ENCODE measurements at regions not wholly inside any gene's neighbourhood (a gene's known extent, or its start where the extent isn't known, plus 50 kb on each side); places are given as distances from the start of the nearest gene placed in this dataset.

DNA sequence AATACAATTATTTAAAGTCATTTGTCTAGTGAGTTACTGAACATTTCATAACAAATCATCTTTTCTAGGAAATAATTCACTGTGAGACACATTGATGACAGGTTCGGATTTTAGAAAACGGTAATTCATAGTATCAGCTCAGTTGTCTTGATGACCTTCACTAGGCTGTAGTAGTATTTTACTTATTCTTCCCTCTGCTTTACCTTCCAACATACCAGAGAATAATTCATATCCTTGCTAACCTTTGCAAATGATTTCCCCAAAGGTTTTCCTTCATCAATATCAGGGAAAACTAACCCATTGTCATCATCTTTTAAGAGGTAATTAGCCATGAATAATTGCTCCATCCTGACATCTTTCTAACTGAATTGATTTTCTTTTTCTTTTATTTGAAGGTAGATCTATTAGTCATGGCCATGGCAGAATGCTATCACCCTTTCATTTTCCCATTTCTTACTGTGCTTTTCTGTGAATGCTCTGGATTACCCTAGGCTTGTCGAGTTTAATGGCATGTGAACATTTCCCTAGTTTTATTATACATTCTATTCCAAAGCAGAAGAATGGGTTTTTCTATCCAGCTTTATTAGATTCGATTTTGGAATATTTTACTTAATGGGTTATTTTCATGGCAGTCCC is 299.2 kb downstream of the OLFM4 start:
- no peak overlapping the region for H3K4ac ChIP-seq (replicated peaks; ENCODE audit: insufficient read length, low read depth, low read length)
- H3K23ac ChIP-seq (ENCODE audit: insufficient read length) = no peak overlapping the region
- H2AK5ac ChIP-seq (ENCODE audit: low read depth, low read length) = no peak overlapping the region
- H4K5ac ChIP-seq (ENCODE audit: insufficient read length, low read depth, low read length) = no peak overlapping the region
- no peaks in the 10 kb centered on the region for H3K79me1 ChIP-seq (ENCODE audit: low read depth, low read length)
- DNase-seq (ENCODE audit: low read depth in 1 of 2, low spot score in 2 of 2) (no peak), FAIRE-seq (no peak)
- no peak overlapping the region for H2BK5ac ChIP-seq (ENCODE audit: low read depth, low read length)
- POLR2A ChIA-PET (ENCODE audit: partially characterized antibody) = no interaction called here
- H4K8ac ChIP-seq (ENCODE audit: extremely low read depth, insufficient read depth, low read length) = no peak overlapping the region
- no peak overlapping the region for H3K4me3 ChIP-seq (ENCODE audit: extremely low read depth in 1 of 4, insufficient read depth in 2 of 4, low read depth in 3 of 4, low read length in 4 of 4)
- H3K36me3 ChIP-seq (ENCODE audit: control insufficient read depth in 2 of 4, insufficient read depth in 4 of 4, low read length in 3 of 4) = no peaks in the 10 kb centered on the region
- H3K56ac ChIP-seq (replicated peaks; ENCODE audit: insufficient read length, low read depth, low read length) = no peak overlapping the region
- no peak overlapping the region for H3K9ac ChIP-seq (replicated peaks in 1 of 4; ENCODE audit: extremely low read depth in 1 of 4, low read depth in 3 of 4, low read length in 3 of 4)
- CTCF ChIA-PET (ENCODE audit: partially characterized antibody) = interaction anchor here (1.3 to 3.5 kb wide), 2 partner anchors 11 to 15 kb away, joined by 4 to 13 read pairs; no protein-coding TSS in a partner anchor
- no peak overlapping the region for H2AFZ ChIP-seq (ENCODE audit: low read length)
- WGBS, 2 experiments (ENCODE audit: extremely low coverage in 1 of 2, insufficient coverage in 1 of 2, insufficient read length in 1 of 2, insufficient replicate concordance in 2 of 2, low coverage in 1 of 2, low lambda C conversion rate in 2 of 2, missing lambda C conversion rate in 1 of 2) = 97% methylated on average over 4 of the region's 4 CpGs; no CpG with 5 or more reads in 1 of the 2 experiments
- H3K79me2 ChIP-seq (ENCODE audit: control insufficient read depth in 1 of 2, insufficient read depth in 2 of 2, low read length in 2 of 2) = no peaks in the 10 kb centered on the region
- no peak overlapping the region for H2BK120ac ChIP-seq (replicated peaks; ENCODE audit: low read depth, low read length)
- no peak overlapping the region for H3K18ac ChIP-seq (ENCODE audit: extremely low read depth, low read length)
- H3K27ac ChIP-seq (ENCODE audit: low read depth, low read length) = no peak overlapping the region
- H3K9me3 ChIP-seq (ENCODE audit: insufficient read depth in 2 of 2, low read depth in 1 of 2, low read length in 1 of 2) = no peaks in the 10 kb centered on the region
- no peak overlapping the region for H3K14ac ChIP-seq (ENCODE audit: insufficient read length)
- H3K27me3 ChIP-seq (replicated peaks in 1 of 4; ENCODE audit: control insufficient read depth in 3 of 4, extremely low read depth in 1 of 4, insufficient read depth in 3 of 4, low read length in 3 of 4) = no peaks in the 10 kb centered on the region
- no peak overlapping the region for H2BK15ac ChIP-seq (ENCODE audit: low read length)
- H2BK12ac ChIP-seq (ENCODE audit: low read depth, low read length) = no peak overlapping the region
- H2BK20ac ChIP-seq (ENCODE audit: low read length) = no peak overlapping the region
- H4K20me1 ChIP-seq (replicated peaks in 1 of 2; ENCODE audit: control insufficient read depth in 1 of 2, insufficient read depth in 2 of 2, low read length in 2 of 2) = no peaks in the 10 kb centered on the region
- no peaks in the 10 kb centered on the region for H3K4me1 ChIP-seq (replicated peaks in 1 of 4; ENCODE audit: control insufficient read depth in 3 of 4, insufficient read depth in 4 of 4, low read length in 3 of 4)
- no peak overlapping the region for H3K4me2 ChIP-seq (ENCODE audit: insufficient read depth in 1 of 2, low read depth in 2 of 2, low read length in 2 of 2)
- H3K23me2 ChIP-seq (ENCODE audit: low read depth, low read length) = no peaks in the 10 kb centered on the region
- H4K91ac ChIP-seq (replicated peaks; ENCODE audit: insufficient read length, low read length) = no peak overlapping the region
- TF ChIP-seq POLR2A (IDR thresholded peaks at IDR 0.05; ENCODE audit: control extremely low read depth in 1 of 2, low read depth in 2 of 2, low read length in 2 of 2) (no peak), RXRA (IDR thresholded peaks at IDR 0.05; ENCODE audit: insufficient read depth, low read depth, low read length) (no peak), POLR2AphosphoS5 (IDR thresholded peaks at IDR 0.05; ENCODE audit: low read depth, low read length) (no peak), SIN3A (conservative IDR thresholded peaks at IDR 0.05 in 1 of 2, IDR thresholded peaks at IDR 0.05 in 1 of 2; ENCODE audit: low read depth in 1 of 2, low read length in 2 of 2) (no peak), CHD2 (IDR thresholded peaks at IDR 0.05; ENCODE audit: low read length) (no peak), CBX8 (IDR thresholded peaks at IDR 0.05; ENCODE audit: borderline replicate concordance, low read depth, low read length) (no peak), HDAC2 (IDR thresholded peaks at IDR 0.05; ENCODE audit: borderline replicate concordance in 1 of 2, low read depth in 2 of 2, low read length in 2 of 2) (no peak)
- TF ChIP-seq, protein P1, sequence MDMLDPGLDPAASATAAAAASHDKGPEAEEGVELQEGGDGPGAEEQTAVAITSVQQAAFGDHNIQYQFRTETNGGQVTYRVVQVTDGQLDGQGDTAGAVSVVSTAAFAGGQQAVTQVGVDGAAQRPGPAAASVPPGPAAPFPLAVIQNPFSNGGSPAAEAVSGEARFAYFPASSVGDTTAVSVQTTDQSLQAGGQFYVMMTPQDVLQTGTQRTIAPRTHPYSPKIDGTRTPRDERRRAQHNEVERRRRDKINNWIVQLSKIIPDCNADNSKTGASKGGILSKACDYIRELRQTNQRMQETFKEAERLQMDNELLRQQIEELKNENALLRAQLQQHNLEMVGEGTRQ (IDR thresholded peaks at IDR 0.05; ENCODE audit: low read length) = no peak
- TF ChIP-seq, protein P2, sequence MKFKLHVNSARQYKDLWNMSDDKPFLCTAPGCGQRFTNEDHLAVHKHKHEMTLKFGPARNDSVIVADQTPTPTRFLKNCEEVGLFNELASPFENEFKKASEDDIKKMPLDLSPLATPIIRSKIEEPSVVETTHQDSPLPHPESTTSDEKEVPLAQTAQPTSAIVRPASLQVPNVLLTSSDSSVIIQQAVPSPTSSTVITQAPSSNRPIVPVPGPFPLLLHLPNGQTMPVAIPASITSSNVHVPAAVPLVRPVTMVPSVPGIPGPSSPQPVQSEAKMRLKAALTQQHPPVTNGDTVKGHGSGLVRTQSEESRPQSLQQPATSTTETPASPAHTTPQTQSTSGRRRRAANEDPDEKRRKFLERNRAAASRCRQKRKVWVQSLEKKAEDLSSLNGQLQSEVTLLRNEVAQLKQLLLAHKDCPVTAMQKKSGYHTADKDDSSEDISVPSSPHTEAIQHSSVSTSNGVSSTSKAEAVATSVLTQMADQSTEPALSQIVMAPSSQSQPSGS (IDR thresholded peaks at IDR 0.05; ENCODE audit: low read length) = no peak
- TF ChIP-seq, protein P3, sequence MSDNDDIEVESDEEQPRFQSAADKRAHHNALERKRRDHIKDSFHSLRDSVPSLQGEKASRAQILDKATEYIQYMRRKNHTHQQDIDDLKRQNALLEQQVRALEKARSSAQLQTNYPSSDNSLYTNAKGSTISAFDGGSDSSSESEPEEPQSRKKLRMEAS (IDR thresholded peaks at IDR 0.05) = no peak
